ENCODE measurements at regions not wholly inside any gene's neighbourhood (a gene's known extent, or its start where the extent isn't known, plus 50 kb on each side); places are given as distances from the start of the nearest gene placed in this dataset.

GRCh38 chr7:156059369-156059768, 247.1 kb upstream of the SHH start:
- DNase-seq (ENCODE audit: low read depth in 1 of 2, low spot score in 1 of 2), result no peak
- Histone ChIP-seq H3K4me3 (replicated peaks; ENCODE audit: insufficient read depth, low read length) (no peak overlapping the region), H3K27ac (replicated peaks) (no peak overlapping the region), H3K27me3 (ENCODE audit: insufficient read depth, poor library complexity, severe bottlenecking) (peaks cover 1% of the 10 kb centered on the region)
- no peak for TF ChIP-seq POLR2AphosphoS5 (IDR thresholded peaks at IDR 0.05; ENCODE audit: low read depth)
- no peak for TF ChIP-seq SPI1 (IDR thresholded peaks at IDR 0.05; ENCODE audit: borderline replicate concordance, low read depth)
- TF ChIP-seq REST (IDR thresholded peaks at IDR 0.05; ENCODE audit: insufficient replicate concordance, low read depth), result no peak
- TF ChIP-seq CTCF (IDR thresholded peaks at IDR 0.05; ENCODE audit: insufficient read depth, low read length), result no peak
- no peak for TF ChIP-seq GABPA (IDR thresholded peaks at IDR 0.05; ENCODE audit: low read depth)

DNA sequence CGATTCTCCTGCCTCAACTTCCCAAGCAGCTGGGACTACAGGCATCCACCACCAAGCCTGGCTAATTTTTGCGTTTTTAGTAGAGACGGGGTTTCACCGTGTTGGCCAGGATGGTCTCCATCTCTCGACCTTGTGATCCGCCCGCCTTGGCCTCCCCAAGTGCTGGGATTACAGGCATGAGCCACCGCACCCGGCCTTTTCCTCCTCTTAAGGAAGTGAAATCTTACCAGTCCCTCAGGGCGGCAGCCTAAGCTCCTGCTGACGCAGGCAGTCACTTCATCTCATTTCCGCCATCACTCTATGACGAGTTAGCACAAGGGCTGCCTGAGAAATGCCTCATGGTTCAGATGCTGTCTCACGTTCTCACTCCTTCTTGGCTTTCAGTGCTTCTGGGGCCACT, 246.0 kb upstream of the SHH start:
- no peak for DNase-seq (ENCODE audit: low read depth in 1 of 2, low spot score in 1 of 2)
- no peak overlapping the region for H3K27ac ChIP-seq (replicated peaks)
- H3K27me3 ChIP-seq (ENCODE audit: insufficient read depth, poor library complexity, severe bottlenecking), result no peaks in the 10 kb centered on the region
- H3K4me3 ChIP-seq (replicated peaks; ENCODE audit: insufficient read depth, low read length), result no peak overlapping the region
- TF ChIP-seq GABPA (IDR thresholded peaks at IDR 0.05; ENCODE audit: low read depth) (no peak), POLR2AphosphoS5 (IDR thresholded peaks at IDR 0.05; ENCODE audit: low read depth) (no peak), CTCF (IDR thresholded peaks at IDR 0.05; ENCODE audit: insufficient read depth, low read length) (no peak), SPI1 (IDR thresholded peaks at IDR 0.05; ENCODE audit: borderline replicate concordance, low read depth) (no peak), REST (IDR thresholded peaks at IDR 0.05; ENCODE audit: insufficient replicate concordance, low read depth) (no peak)

GRCh38 chr7:156056534-156056933, 244.3 kb upstream of the SHH start:
- Histone ChIP-seq H3K27me3 (ENCODE audit: insufficient read depth, poor library complexity, severe bottlenecking) (no peaks in the 10 kb centered on the region), H3K4me3 (replicated peaks; ENCODE audit: insufficient read depth, low read length) (no peak overlapping the region), H3K27ac (replicated peaks) (no peak overlapping the region)
- DNase-seq (ENCODE audit: low read depth in 1 of 2, low spot score in 1 of 2), result no peak
- no peak for TF ChIP-seq POLR2AphosphoS5 (IDR thresholded peaks at IDR 0.05; ENCODE audit: low read depth)
- TF ChIP-seq SPI1 (IDR thresholded peaks at IDR 0.05; ENCODE audit: borderline replicate concordance, low read depth), result no peak

- H3K27me3 ChIP-seq (ENCODE audit: insufficient read depth, poor library complexity, severe bottlenecking), result no peaks in the 10 kb centered on the region
- no peak overlapping the region for H3K27ac ChIP-seq (replicated peaks)
These were observed 243.1 kb upstream of the SHH start for GRCh38 chr7:156055206-156055822.

More at GRCh38 chr7:156055206-156055822, 243.1 kb upstream of the SHH start:
- TF ChIP-seq CTCF (IDR thresholded peaks at IDR 0.05; ENCODE audit: insufficient read depth, low read length) (no peak), POLR2AphosphoS5 (IDR thresholded peaks at IDR 0.05; ENCODE audit: low read depth) (no peak), SPI1 (IDR thresholded peaks at IDR 0.05; ENCODE audit: borderline replicate concordance, low read depth) (no peak), REST (IDR thresholded peaks at IDR 0.05; ENCODE audit: insufficient replicate concordance, low read depth) (no peak), GABPA (IDR thresholded peaks at IDR 0.05; ENCODE audit: low read depth) (no peak)
- no peak for DNase-seq (ENCODE audit: low read depth in 1 of 2, low spot score in 1 of 2)
- no peak overlapping the region for H3K4me3 ChIP-seq (replicated peaks; ENCODE audit: insufficient read depth, low read length)
